ENCODE measurements at regions not wholly inside any gene's neighbourhood (a gene's known extent, or its start where the extent isn't known, plus 50 kb on each side); places are given as distances from the start of the nearest gene placed in this dataset.
"Not testable (repeated sequence)": the region's sequence is repeated elsewhere in the genome, so short reads cannot be mapped to it uniquely, and the experiment has no call there.

GRCh38 chr2:198517976-198518375 lies 713.6 kb downstream of the PLCL1 start (continued):
- TF ChIP-seq NR2F2 (IDR thresholded peaks at IDR 0.05) (no peak), GABPA (IDR thresholded peaks at IDR 0.05 in 1 of 2, conservative IDR thresholded peaks at IDR 0.05 in 1 of 2) (no peak), TAF1 (conservative IDR thresholded peaks at IDR 0.05) (no peak)

DNA sequence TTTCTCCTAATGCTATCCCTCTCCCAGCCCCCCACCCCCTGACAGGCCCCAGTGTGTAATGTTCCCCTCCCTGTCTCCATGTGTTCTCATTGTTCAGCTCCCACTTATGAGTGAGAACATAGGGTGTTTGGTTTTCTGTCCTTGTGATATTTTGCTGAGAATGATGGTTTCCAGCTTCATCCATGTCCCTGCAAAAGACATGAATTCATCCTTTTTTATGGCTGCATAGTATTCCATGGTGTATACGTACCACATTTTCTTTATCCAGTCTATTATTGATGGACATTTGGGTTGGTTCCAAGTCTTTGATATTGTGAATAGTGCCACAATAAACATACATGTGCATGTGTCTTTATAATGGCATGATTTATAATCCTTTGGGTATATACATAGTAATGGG lies 704.2 kb downstream of the PLCL1 start:
- not testable (repeated sequence) for H3K9me3 ChIP-seq (ENCODE audit: control insufficient read depth in 4 of 4, low read length in 3 of 4); H3K4me1 ChIP-seq (ENCODE audit: control insufficient read depth in 4 of 4, insufficient read depth in 4 of 4, low read length in 3 of 4); H3K36me3 ChIP-seq (ENCODE audit: control insufficient read depth in 4 of 4, insufficient read depth in 3 of 4, low read depth in 1 of 4, low read length in 3 of 4); DNase-seq (ENCODE audit: low spot score); H3K27me3 ChIP-seq (ENCODE audit: control insufficient read depth in 4 of 4, insufficient read depth in 4 of 4, low read length in 3 of 4); H3K9ac ChIP-seq (ENCODE audit: low read depth in 1 of 2, low read length in 2 of 2); H3K27ac ChIP-seq (ENCODE audit: low read depth in 1 of 2, low read length in 2 of 2); H3K4me3 ChIP-seq (ENCODE audit: low read depth in 1 of 3, low read length in 3 of 3)
- 90% methylated on average over 1 of the region's 1 CpG for WGBS

DNA sequence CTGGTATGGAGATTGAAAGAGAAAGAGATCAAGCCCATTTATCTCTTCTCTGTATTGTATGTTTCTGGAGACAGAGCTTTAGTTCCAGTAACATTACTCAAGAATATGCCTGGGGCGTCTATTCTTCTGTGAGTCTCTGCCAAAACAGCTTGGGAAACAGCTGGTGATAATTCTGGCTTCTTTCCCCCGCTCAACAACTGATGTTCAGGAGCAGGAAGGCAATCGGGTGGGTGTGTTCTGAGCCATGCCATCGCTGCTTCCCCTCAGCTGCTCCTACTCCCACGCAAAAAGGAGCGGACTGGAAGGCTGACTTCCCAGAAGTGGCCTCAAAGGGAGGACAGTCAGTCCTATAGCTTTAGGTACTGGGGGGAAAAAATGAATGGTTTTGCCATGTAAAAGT lies 695.1 kb downstream of the PLCL1 start:
- H3K27ac ChIP-seq (ENCODE audit: low read depth in 1 of 2, low read length in 2 of 2) = no peak overlapping the region
- no peak for TF ChIP-seq EGR1 (IDR thresholded peaks at IDR 0.05; ENCODE audit: low read depth in 2 of 2)
- TF ChIP-seq HNF4G (IDR thresholded peaks at IDR 0.05) = no peak
- no peak for TF ChIP-seq GABPA (IDR thresholded peaks at IDR 0.05 in 1 of 2, conservative IDR thresholded peaks at IDR 0.05 in 1 of 2)
- no peak for TF ChIP-seq RAD21 (IDR thresholded peaks at IDR 0.05)
- no peak for TF ChIP-seq HNF4A (conservative IDR thresholded peaks at IDR 0.05)
- no peak for TF ChIP-seq FOXA2 (IDR thresholded peaks at IDR 0.05)
- no peak for TF ChIP-seq TAF1 (conservative IDR thresholded peaks at IDR 0.05)
- TF ChIP-seq MAX (IDR thresholded peaks at IDR 0.05) = no peak
- no peak for TF ChIP-seq NR2F2 (IDR thresholded peaks at IDR 0.05)
- TF ChIP-seq CTCF (IDR thresholded peaks at IDR 0.05; ENCODE audit: low read depth, low read length, missing input control) = no peak
- no peak for TF ChIP-seq RXRA (IDR thresholded peaks at IDR 0.05)
- no peak for TF ChIP-seq JUND (IDR thresholded peaks at IDR 0.05)
- TF ChIP-seq, protein P1, sequence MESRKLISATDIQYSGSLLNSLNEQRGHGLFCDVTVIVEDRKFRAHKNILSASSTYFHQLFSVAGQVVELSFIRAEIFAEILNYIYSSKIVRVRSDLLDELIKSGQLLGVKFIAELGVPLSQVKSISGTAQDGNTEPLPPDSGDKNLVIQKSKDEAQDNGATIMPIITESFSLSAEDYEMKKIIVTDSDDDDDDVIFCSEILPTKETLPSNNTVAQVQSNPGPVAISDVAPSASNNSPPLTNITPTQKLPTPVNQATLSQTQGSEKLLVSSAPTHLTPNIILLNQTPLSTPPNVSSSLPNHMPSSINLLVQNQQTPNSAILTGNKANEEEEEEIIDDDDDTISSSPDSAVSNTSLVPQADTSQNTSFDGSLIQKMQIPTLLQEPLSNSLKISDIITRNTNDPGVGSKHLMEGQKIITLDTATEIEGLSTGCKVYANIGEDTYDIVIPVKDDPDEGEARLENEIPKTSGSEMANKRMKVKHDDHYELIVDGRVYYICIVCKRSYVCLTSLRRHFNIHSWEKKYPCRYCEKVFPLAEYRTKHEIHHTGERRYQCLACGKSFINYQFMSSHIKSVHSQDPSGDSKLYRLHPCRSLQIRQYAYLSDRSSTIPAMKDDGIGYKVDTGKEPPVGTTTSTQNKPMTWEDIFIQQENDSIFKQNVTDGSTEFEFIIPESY (IDR thresholded peaks at IDR 0.05) = no peak
- no peak for TF ChIP-seq FOXA1 (IDR thresholded peaks at IDR 0.05)
- TF ChIP-seq REST (IDR thresholded peaks at IDR 0.05) = no peak
- TF ChIP-seq, protein P2, sequence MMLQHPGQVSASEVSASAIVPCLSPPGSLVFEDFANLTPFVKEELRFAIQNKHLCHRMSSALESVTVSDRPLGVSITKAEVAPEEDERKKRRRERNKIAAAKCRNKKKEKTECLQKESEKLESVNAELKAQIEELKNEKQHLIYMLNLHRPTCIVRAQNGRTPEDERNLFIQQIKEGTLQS (IDR thresholded peaks at IDR 0.05) = no peak
- TF ChIP-seq YY1 (IDR thresholded peaks at IDR 0.05) = no peak
- no peak for TF ChIP-seq SP1 (IDR thresholded peaks at IDR 0.05)
- WGBS = 43% methylated on average over 6 of the region's 6 CpGs
- no peaks in the 10 kb centered on the region for H3K9me3 ChIP-seq (ENCODE audit: control insufficient read depth in 4 of 4, low read length in 3 of 4)
- peaks cover 0 to 1% (median 0%) of the 10 kb centered on the region in 4 donors for H3K4me1 ChIP-seq (ENCODE audit: control insufficient read depth in 4 of 4, insufficient read depth in 4 of 4, low read length in 3 of 4)
- peaks cover 0 to 2% (median 0%) of the 10 kb centered on the region in 4 donors for H3K27me3 ChIP-seq (ENCODE audit: control insufficient read depth in 4 of 4, insufficient read depth in 4 of 4, low read length in 3 of 4)
- no peak for DNase-seq (ENCODE audit: low spot score)
- no peak overlapping the region for H3K4me3 ChIP-seq (ENCODE audit: low read depth in 1 of 3, low read length in 3 of 3)
- no peak overlapping the region for H3K9ac ChIP-seq (ENCODE audit: low read depth in 1 of 2, low read length in 2 of 2)
- no peaks in the 10 kb centered on the region for H3K36me3 ChIP-seq (ENCODE audit: control insufficient read depth in 4 of 4, insufficient read depth in 3 of 4, low read depth in 1 of 4, low read length in 3 of 4)

All from liver (tissue), 8 donors.